PFSK-1 (cell line): ENCODE measurements at regions not wholly inside any gene's neighbourhood (a gene's known extent, or its start where the extent isn't known, plus 50 kb on each side); places are given as distances from the start of the nearest gene placed in this dataset.

ENCODE experiments used
- FOXP2 ChIP-seq: optimal IDR thresholded peaks from 2 replicates; pipeline ENCODE3; 2011; ENCODE audit warnings: borderline replicate concordance, control low read depth, inconsistent platforms; ENCODE audit not compliant: insufficient read depth; ENCODE audit errors: extremely low read length, extremely low read depth
- POLR2AphosphoS5 ChIP-seq: IDR thresholded peaks from 2 replicates; pipeline ENCODE4 v1.6.1; 2012; ENCODE audit warnings: low read depth, mild to moderate bottlenecking, control low read depth, low read length, moderate library complexity
- SIN3A ChIP-seq: IDR thresholded peaks from 2 replicates; pipeline ENCODE4 v1.6.1; 2012; ENCODE audit warnings: mild to moderate bottlenecking, low read length, moderate library complexity, borderline replicate concordance; ENCODE audit not compliant: insufficient read depth
- TF ChIP-seq, protein P1 (sequence below), 2 experiments: IDR thresholded peaks; 2 replicates each; pipeline versions ENCODE4 v1.6.1 to v1.8.0; 2011 to 2012; ENCODE audit warnings: low read depth in 2 of 2, low read length in 2 of 2, control low read depth in 1 of 2, inconsistent platforms in 1 of 2, mild to moderate bottlenecking in 1 of 2, moderate library complexity in 1 of 2; ENCODE audit not compliant: insufficient read depth in 1 of 2

DNA sequence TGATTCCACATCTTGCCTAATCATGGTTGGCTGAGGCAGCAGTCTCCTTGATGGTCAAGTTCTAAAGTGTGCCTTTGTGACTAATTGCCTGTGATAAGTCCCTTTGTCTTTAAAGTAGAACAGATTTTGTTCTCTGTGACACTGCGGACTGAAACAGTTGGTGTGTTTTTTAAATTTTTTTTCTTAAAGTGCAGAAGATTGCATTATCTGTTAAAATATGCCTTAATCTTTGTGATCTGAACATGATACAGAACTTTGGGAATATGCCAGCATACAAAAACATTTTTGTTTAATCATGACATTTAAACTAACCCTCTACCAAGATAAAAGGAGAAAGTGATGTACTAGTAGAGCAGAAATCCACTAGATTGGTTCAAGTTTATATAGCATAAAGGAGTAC lies 1260.6 kb upstream of the ADGRL2 start:
- TF ChIP-seq POLR2AphosphoS5, result no peak
- TF ChIP-seq, protein P1, sequence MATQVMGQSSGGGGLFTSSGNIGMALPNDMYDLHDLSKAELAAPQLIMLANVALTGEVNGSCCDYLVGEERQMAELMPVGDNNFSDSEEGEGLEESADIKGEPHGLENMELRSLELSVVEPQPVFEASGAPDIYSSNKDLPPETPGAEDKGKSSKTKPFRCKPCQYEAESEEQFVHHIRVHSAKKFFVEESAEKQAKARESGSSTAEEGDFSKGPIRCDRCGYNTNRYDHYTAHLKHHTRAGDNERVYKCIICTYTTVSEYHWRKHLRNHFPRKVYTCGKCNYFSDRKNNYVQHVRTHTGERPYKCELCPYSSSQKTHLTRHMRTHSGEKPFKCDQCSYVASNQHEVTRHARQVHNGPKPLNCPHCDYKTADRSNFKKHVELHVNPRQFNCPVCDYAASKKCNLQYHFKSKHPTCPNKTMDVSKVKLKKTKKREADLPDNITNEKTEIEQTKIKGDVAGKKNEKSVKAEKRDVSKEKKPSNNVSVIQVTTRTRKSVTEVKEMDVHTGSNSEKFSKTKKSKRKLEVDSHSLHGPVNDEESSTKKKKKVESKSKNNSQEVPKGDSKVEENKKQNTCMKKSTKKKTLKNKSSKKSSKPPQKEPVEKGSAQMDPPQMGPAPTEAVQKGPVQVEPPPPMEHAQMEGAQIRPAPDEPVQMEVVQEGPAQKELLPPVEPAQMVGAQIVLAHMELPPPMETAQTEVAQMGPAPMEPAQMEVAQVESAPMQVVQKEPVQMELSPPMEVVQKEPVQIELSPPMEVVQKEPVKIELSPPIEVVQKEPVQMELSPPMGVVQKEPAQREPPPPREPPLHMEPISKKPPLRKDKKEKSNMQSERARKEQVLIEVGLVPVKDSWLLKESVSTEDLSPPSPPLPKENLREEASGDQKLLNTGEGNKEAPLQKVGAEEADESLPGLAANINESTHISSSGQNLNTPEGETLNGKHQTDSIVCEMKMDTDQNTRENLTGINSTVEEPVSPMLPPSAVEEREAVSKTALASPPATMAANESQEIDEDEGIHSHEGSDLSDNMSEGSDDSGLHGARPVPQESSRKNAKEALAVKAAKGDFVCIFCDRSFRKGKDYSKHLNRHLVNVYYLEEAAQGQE (IDR thresholded peaks at IDR 0.05; ENCODE audit: insufficient read depth in 1 of 2, low read depth in 2 of 2, low read length in 2 of 2), result no peak
- TF ChIP-seq FOXP2, result no peak
- no peak for TF ChIP-seq SIN3A
